H1 (cell line): ENCODE measurements at regions not wholly inside any gene's neighbourhood (a gene's known extent, or its start where the extent isn't known, plus 50 kb on each side); places are given as distances from the start of the nearest gene placed in this dataset.

Experiments
- CTCF ChIA-PET: fragments of 300-600 bp; sonication (Branson Sonifier 250); formaldehyde crosslinking; loops from one replicate; lab custom pipeline; 2021; ENCODE audit not compliant: partially characterized antibody; lab: Charles Lee
- POLR2A ChIA-PET: fragments of 300-600 bp; sonication (Branson Sonifier 250); formaldehyde crosslinking; loops from one replicate; lab custom pipeline; 2021; ENCODE audit warnings: inconsistent platforms; ENCODE audit not compliant: partially characterized antibody; lab: Charles Lee
- DNase-seq, 2 experiments: peaks; one replicate each; pipeline versions ENCODE4 v3.0.0 to v3.0.0-alpha.2; 2010 to 2022; ENCODE audit warnings: low spot score in 2 of 2, low read depth in 1 of 2, mixed read lengths in 1 of 2
- FAIRE-seq: peaks from 2 replicates; lab custom pipeline; 2011; peaks lifted over from hg19 to GRCh38; lab: Jason Lieb, UNC
- H2AFZ ChIP-seq: 2 replicates; pipeline ENCODE4 v1.8.1; 2012; ENCODE audit warnings: low read length, inconsistent platforms
- H2AK5ac ChIP-seq: 2 replicates; pipeline ENCODE4 v1.6.1; 2013; ENCODE audit warnings: low read depth, low read length
- H2BK120ac ChIP-seq: replicated peaks from 2 replicates; pipeline ENCODE3; 2013; ENCODE audit warnings: low read depth, low read length, inconsistent platforms
- H2BK12ac ChIP-seq: 2 replicates; pipeline ENCODE4 v1.6.1; 2013; ENCODE audit warnings: low read depth, low read length
- H2BK15ac ChIP-seq: 2 replicates; pipeline ENCODE4 v1.6.1; 2013; ENCODE audit warnings: low read length
- H2BK20ac ChIP-seq: 2 replicates; pipeline ENCODE4 v1.6.1; 2013; ENCODE audit warnings: low read length
- H2BK5ac ChIP-seq: 2 replicates; pipeline ENCODE4 v1.6.1; 2013; ENCODE audit warnings: low read depth, low read length
- H3K14ac ChIP-seq: 2 replicates; pipeline ENCODE4 v1.6.1; 2013; ENCODE audit warnings: inconsistent platforms; ENCODE audit not compliant: insufficient read length
- H3K18ac ChIP-seq: 2 replicates; pipeline ENCODE4 v1.6.1; 2013; ENCODE audit warnings: low read length; ENCODE audit errors: extremely low read depth
- H3K23ac ChIP-seq: 2 replicates; pipeline ENCODE4 v1.6.1; 2013; ENCODE audit warnings: inconsistent platforms; ENCODE audit not compliant: insufficient read length
- H3K23me2 ChIP-seq: 2 replicates; pipeline ENCODE4 v1.6.1; 2013; ENCODE audit warnings: low read depth, low read length
- H3K27ac ChIP-seq: 2 replicates; pipeline ENCODE4 v1.6.1; 2011; ENCODE audit warnings: low read depth, low read length, inconsistent platforms
- H3K27me3 ChIP-seq, 4 experiments: replicated peaks in 1 of 4; 1 replicate in 1 of 4; 2 replicates in 3 of 4; pipeline versions ENCODE4 v1.6.1 to v1.8.1; 2011 to 2013; ENCODE audit warnings: low read length in 3 of 4, mild to moderate bottlenecking in 3 of 4, inconsistent platforms in 2 of 4, mixed read lengths in 2 of 4, moderate library complexity in 1 of 4; ENCODE audit not compliant: control insufficient read depth in 3 of 4, insufficient read depth in 3 of 4; ENCODE audit errors: extremely low read depth in 1 of 4
- H3K36me3 ChIP-seq, 4 experiments: 2 replicates each; pipeline versions ENCODE4 v1.6.1 to v1.8.1; 2011 to 2013; ENCODE audit warnings: mild to moderate bottlenecking in 4 of 4, low read length in 3 of 4, moderate library complexity in 2 of 4, control low read depth in 1 of 4, inconsistent platforms in 1 of 4; ENCODE audit not compliant: insufficient read depth in 4 of 4, control insufficient read depth in 2 of 4
- H3K4ac ChIP-seq: replicated peaks from 2 replicates; pipeline ENCODE3; 2013; ENCODE audit warnings: low read length, low read depth, mixed read lengths, inconsistent platforms; ENCODE audit not compliant: insufficient read length
- H3K4me1 ChIP-seq, 4 experiments: replicated peaks in 1 of 4; 1 replicate in 1 of 4; 2 replicates in 3 of 4; pipeline versions ENCODE4 v1.6.1 to v1.8.1; 2011 to 2013; ENCODE audit warnings: low read length in 3 of 4, inconsistent platforms in 2 of 4, mixed read lengths in 1 of 4; ENCODE audit not compliant: insufficient read depth in 4 of 4, control insufficient read depth in 3 of 4
- H3K4me2 ChIP-seq, 2 experiments: 2 replicates each; pipeline versions ENCODE4 v1.6.1 to v1.8.1; 2011 to 2013; ENCODE audit warnings: low read depth in 2 of 2, low read length in 2 of 2, control low read depth in 1 of 2, inconsistent platforms in 1 of 2, mild to moderate bottlenecking in 1 of 2; ENCODE audit not compliant: insufficient read depth in 1 of 2
- H3K4me3 ChIP-seq, 4 experiments: fragments of 200-600, 300-600 bp in 1 of 4; sonication (generic), shearing (Covaris generic), sonication (Bioruptor Twin) in 1 of 4; 2 replicates each; pipeline versions ENCODE4 v1.5.1 to v1.8.1; 2011 to 2016; ENCODE audit warnings: low read length in 4 of 4, low read depth in 3 of 4, control low read depth in 2 of 4, inconsistent platforms in 2 of 4, mild to moderate bottlenecking in 2 of 4, mixed read lengths in 1 of 4, moderate library complexity in 1 of 4; ENCODE audit not compliant: insufficient read depth in 2 of 4; ENCODE audit errors: extremely low read depth in 1 of 4
- H3K56ac ChIP-seq: replicated peaks from 2 replicates; pipeline ENCODE3; 2013; ENCODE audit warnings: low read depth, mild to moderate bottlenecking, mixed read lengths, low read length, inconsistent platforms; ENCODE audit not compliant: insufficient read length
- H3K79me1 ChIP-seq: 2 replicates; pipeline ENCODE4 v1.6.1; 2013; ENCODE audit warnings: low read depth, low read length, control low read depth
- H3K79me2 ChIP-seq, 2 experiments: 2 replicates each; pipeline versions ENCODE4 v1.6.1 to v1.8.1; 2012 to 2013; ENCODE audit warnings: low read length in 2 of 2, mild to moderate bottlenecking in 2 of 2, inconsistent platforms in 1 of 2; ENCODE audit not compliant: insufficient read depth in 2 of 2, control insufficient read depth in 1 of 2
- H3K9ac ChIP-seq, 4 experiments: replicated peaks in 1 of 4; 1 replicate in 1 of 4; 2 replicates in 3 of 4; pipeline versions ENCODE4 v1.6.1 to v1.8.1; 2011 to 2013; ENCODE audit warnings: low read depth in 3 of 4, low read length in 3 of 4, control low read depth in 2 of 4, mild to moderate bottlenecking in 2 of 4, moderate library complexity in 2 of 4, inconsistent platforms in 1 of 4; ENCODE audit errors: extremely low read depth in 1 of 4
- H3K9me3 ChIP-seq, 2 experiments: 2 replicates each; pipeline versions ENCODE4 v1.6.1 to v1.8.1; 2012 to 2013; ENCODE audit warnings: mild to moderate bottlenecking in 2 of 2, moderate library complexity in 2 of 2, control low read depth in 1 of 2, inconsistent platforms in 1 of 2, low read depth in 1 of 2, low read length in 1 of 2, mixed read lengths in 1 of 2; ENCODE audit not compliant: insufficient read depth in 2 of 2
- H4K20me1 ChIP-seq, 2 experiments: replicated peaks in 1 of 2; 2 replicates each; pipeline versions ENCODE3 to v1.8.1; 2011 to 2013; ENCODE audit warnings: inconsistent platforms in 2 of 2, low read length in 2 of 2, mild to moderate bottlenecking in 1 of 2; ENCODE audit not compliant: insufficient read depth in 2 of 2, control insufficient read depth in 1 of 2
- H4K5ac ChIP-seq: 2 replicates; pipeline ENCODE4 v1.6.1; 2013; ENCODE audit warnings: low read length, low read depth, mixed read lengths, inconsistent platforms; ENCODE audit not compliant: insufficient read length
- H4K8ac ChIP-seq: 2 replicates; pipeline ENCODE4 v1.8.0; 2013; ENCODE audit warnings: mild to moderate bottlenecking, moderate library complexity, low read length, inconsistent platforms; ENCODE audit not compliant: insufficient read depth; ENCODE audit errors: extremely low read depth
- H4K91ac ChIP-seq: replicated peaks from 2 replicates; pipeline ENCODE3; 2013; ENCODE audit warnings: low read length, mixed read lengths, inconsistent platforms; ENCODE audit not compliant: insufficient read length
- CBX8 ChIP-seq: fragments of 300-800, 300-1000 bp; sonication (generic); IDR thresholded peaks from 2 replicates; pipeline ENCODE4 v1.7.1; 2016; ENCODE audit warnings: low read depth, low read length, borderline replicate concordance
- CTBP2 ChIP-seq: IDR thresholded peaks from 2 replicates; pipeline ENCODE4 v1.7.0; 2011; ENCODE audit warnings: borderline replicate concordance, mild to moderate bottlenecking, moderate library complexity, mixed read lengths, low read length; ENCODE audit not compliant: insufficient read depth, insufficient read length
- CTCF ChIP-seq, 3 experiments: IDR thresholded peaks; 1 replicate in 2 of 3; 2 replicates in 1 of 3; pipeline versions ENCODE4 v1.5.1 to v1.6.1; 2011; ENCODE audit warnings: low read length in 3 of 3, mild to moderate bottlenecking in 3 of 3, inconsistent platforms in 2 of 3, low read depth in 1 of 3, moderate library complexity in 1 of 3; ENCODE audit not compliant: insufficient read depth in 1 of 3; ENCODE audit errors: control extremely low read depth in 1 of 3
- EGR1 ChIP-seq: IDR thresholded peaks from 2 replicates; pipeline ENCODE4 v1.6.1; 2011; ENCODE audit warnings: low read depth, low read length, borderline replicate concordance
- TAF1 ChIP-seq: IDR thresholded peaks from 2 replicates; pipeline ENCODE4 v1.6.1; 2011; ENCODE audit warnings: mild to moderate bottlenecking, low read depth, low read length
- USF2 ChIP-seq: IDR thresholded peaks from 2 replicates; pipeline ENCODE4 v1.6.1; 2011; ENCODE audit warnings: low read length, improper control_type of control experiment
- WGBS, 2 experiments: shearing (Covaris generic) in 1 of 2; methylation state at CpG; one replicate each; pipeline versions ENCODE4 v1.1.6 to v1.1.7; 2013 to 2015; ENCODE audit warnings: low lambda C conversion rate in 2 of 2, mixed read lengths in 2 of 2, inconsistent platforms in 1 of 2, low coverage in 1 of 2, missing lambda C conversion rate in 1 of 2; ENCODE audit not compliant: insufficient replicate concordance in 2 of 2, insufficient coverage in 1 of 2, insufficient read length in 1 of 2; ENCODE audit errors: extremely low coverage in 1 of 2, missing lambda C conversion rate in 1 of 2; 5-methylcytosine and 5-hydroxymethylcytosine counted together

- no peak for TF ChIP-seq USF2
- no peak for TF ChIP-seq TAF1
- no peak for TF ChIP-seq CTCF (IDR thresholded peaks at IDR 0.05; ENCODE audit: control extremely low read depth in 1 of 3, insufficient read depth in 1 of 3, low read depth in 1 of 3, low read length in 3 of 3)
- TF ChIP-seq CBX8 = no peak
- TF ChIP-seq CTBP2 = no peak
- no peak for TF ChIP-seq EGR1
- ChIA-PET POLR2A (no interaction called here), CTCF (interaction anchor here (0.7 kb wide), 1 partner anchor 119 kb away, joined by 3 read pairs; no protein-coding TSS in a partner anchor)
- H4K8ac ChIP-seq = no peak overlapping the region
- WGBS, 2 experiments = 93% methylated on average over 2 of the region's 2 CpGs; no CpG with 5 or more reads in 1 of the 2 experiments
- no peak overlapping the region for H3K56ac ChIP-seq
- H3K36me3 ChIP-seq = no peaks in the 10 kb centered on the region
- no peak for DNase-seq
- no peak overlapping the region for H3K27ac ChIP-seq
- no peak for FAIRE-seq
- no peak overlapping the region for H3K9ac ChIP-seq
- no peak overlapping the region for H3K4me2 ChIP-seq
- H2BK20ac ChIP-seq = no peak overlapping the region
- H3K9me3 ChIP-seq = no peaks in the 10 kb centered on the region
- H4K91ac ChIP-seq = no peak overlapping the region
- H3K14ac ChIP-seq = no peak overlapping the region
- H3K18ac ChIP-seq = no peak overlapping the region
- no peaks in the 10 kb centered on the region for H4K20me1 ChIP-seq
- no peak overlapping the region for H3K4me3 ChIP-seq
- no peak overlapping the region for H2BK15ac ChIP-seq
- H3K23me2 ChIP-seq = no peaks in the 10 kb centered on the region
- H3K4ac ChIP-seq = no peak overlapping the region
- no peak overlapping the region for H2BK12ac ChIP-seq
- no peak overlapping the region for H2AK5ac ChIP-seq
- no peaks in the 10 kb centered on the region for H3K27me3 ChIP-seq
- no peak overlapping the region for H2BK120ac ChIP-seq
- no peaks in the 10 kb centered on the region for H3K79me1 ChIP-seq
- no peak overlapping the region for H4K5ac ChIP-seq
- H3K4me1 ChIP-seq = no peaks in the 10 kb centered on the region
- H2AFZ ChIP-seq = no peak overlapping the region
- H3K79me2 ChIP-seq = no peaks in the 10 kb centered on the region
- no peak overlapping the region for H3K23ac ChIP-seq
- H2BK5ac ChIP-seq = no peak overlapping the region
Observed at GRCh38 chr4:127001933-127002332, 630.8 kb upstream of the INTU start.
